AG09319 (cell line): ENCODE measurements at regions not wholly inside any gene's neighbourhood (a gene's known extent, or its start where the extent isn't known, plus 50 kb on each side); places are given as distances from the start of the nearest gene placed in this dataset.

Source experiments
- DNase-seq: peaks from one replicate; pipeline ENCODE4 v3.0.0-alpha.2; 2010; ENCODE audit warnings: low read depth; ENCODE audit errors: extremely low read depth
- CTCF ChIP-seq: IDR thresholded peaks from 2 replicates; pipeline ENCODE4 v1.5.1; 2011; ENCODE audit warnings: low read depth, mild to moderate bottlenecking, inconsistent platforms, low read length, moderate library complexity

GRCh38 chr3:22900296-22900695 lies 302.8 kb upstream of the UBE2E2 start:
- no peak for DNase-seq
- no peak for TF ChIP-seq CTCF

GRCh38 chr3:22901684-22902083 lies 301.4 kb upstream of the UBE2E2 start:
- no peak for TF ChIP-seq CTCF
- no peak for DNase-seq

GRCh38 chr3:22907161-22907780 lies 295.9 kb upstream of the UBE2E2 start:
- TF ChIP-seq CTCF, result no peak
- no peak for DNase-seq

DNA sequence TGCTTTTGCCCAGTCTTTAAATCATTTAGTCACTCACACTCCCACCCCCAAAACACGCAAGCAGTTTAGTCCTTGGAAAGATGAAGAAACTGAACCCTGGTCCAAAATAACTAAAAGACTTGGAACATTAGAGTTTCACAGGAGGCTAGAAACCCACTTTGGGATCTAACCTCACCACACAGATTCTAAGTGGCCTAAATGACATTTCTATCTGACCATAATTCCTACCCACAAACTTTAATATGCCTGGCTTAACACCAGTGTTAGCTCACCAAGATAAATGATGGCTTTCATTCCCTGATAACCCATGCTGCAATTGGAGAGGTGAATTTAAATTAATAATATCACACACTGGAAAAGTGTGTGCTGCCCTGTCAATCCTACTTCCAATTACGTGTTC lies 295.3 kb upstream of the UBE2E2 start:
- no peak for TF ChIP-seq CTCF
- DNase-seq, result no peak

DNA sequence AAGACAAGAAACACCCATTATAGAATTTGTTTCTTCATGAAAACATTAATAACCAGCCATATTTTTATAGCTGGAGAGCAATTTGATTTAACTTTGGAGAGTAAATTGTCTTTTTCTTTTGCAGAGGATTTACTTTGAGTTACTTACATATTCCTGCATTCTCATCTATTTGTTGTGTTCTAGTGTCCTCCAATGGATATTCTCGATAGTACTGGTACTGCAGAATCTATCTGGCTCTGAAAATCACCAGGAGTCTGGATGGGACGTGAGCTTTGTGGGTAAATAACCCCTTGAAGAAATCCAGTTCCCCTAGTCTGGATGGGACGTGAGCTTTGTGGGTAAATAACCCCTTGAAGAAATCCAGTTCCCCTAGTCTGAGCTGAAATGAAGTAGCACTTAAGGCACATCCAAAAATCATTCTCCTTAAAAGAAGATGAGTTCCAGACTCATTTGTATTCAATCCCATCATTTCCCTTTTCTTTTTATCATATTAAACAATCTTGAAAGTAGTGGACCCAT lies 294.1 kb upstream of the UBE2E2 start:
- TF ChIP-seq CTCF, result no peak
- DNase-seq, result no peak

- no peak for DNase-seq
- TF ChIP-seq CTCF, result no peak
Observed at GRCh38 chr3:22916933-22917332, 286.2 kb upstream of the UBE2E2 start.

GRCh38 chr3:22920006-22920405 lies 283.1 kb upstream of the UBE2E2 start:
- TF ChIP-seq CTCF, result no peak
- no peak for DNase-seq
